PC-9 (cell line): ENCODE measurements at regions not wholly inside any gene's neighbourhood (a gene's known extent, or its start where the extent isn't known, plus 50 kb on each side); places are given as distances from the start of the nearest gene placed in this dataset.

Experiments used
- BruUV-seq: library from RNA; stranded (reverse); fragments of 400-500 nt; replicated peaks from 2 replicates; lab custom pipeline; 2021; lab: Mats Ljungman, UMichigan
- CTCF ChIA-PET: fragments of 300-600 bp; sonication (Branson Sonifier 250); formaldehyde crosslinking; loops from one replicate; lab custom pipeline; 2022; ENCODE audit warnings: antibody characterized with exemption; lab: Charles Lee
- POLR2A ChIA-PET: fragments of 300-600 bp; sonication (Branson Sonifier 250); formaldehyde crosslinking; loops from one replicate; lab custom pipeline; 2022; ENCODE audit warnings: antibody characterized with exemption; ENCODE audit not compliant: unreplicated experiment; lab: Charles Lee
- DNase-seq, 2 experiments: peaks; one replicate each; pipeline versions ENCODE4 v3.0.0 to v3.0.0-alpha.2; 2015 to 2022; ENCODE audit warnings: mixed read lengths in 1 of 2
- H2AFZ ChIP-seq: fragments of 200-600 bp; sonication (generic); 2 replicates; pipeline ENCODE4 v1.8.1; 2017; ENCODE audit warnings: antibody characterized with exemption
- H3F3A ChIP-seq: fragments of 200-600 bp; sonication (generic); 2 replicates; pipeline ENCODE4 v1.8.1; 2017; ENCODE audit warnings: antibody characterized with exemption, mild to moderate bottlenecking, low read depth; ENCODE audit not compliant: insufficient read depth
- H3K27ac ChIP-seq: fragments of 200-600 bp; sonication (generic); 2 replicates; pipeline ENCODE4 v1.6.1; 2016; ENCODE audit warnings: mixed run types
- H3K27me3 ChIP-seq: fragments of 200-600 bp; sonication (generic); 2 replicates; pipeline ENCODE4 v1.6.1; 2016; ENCODE audit warnings: low read depth, mixed run types; ENCODE audit not compliant: insufficient read depth
- H3K36me3 ChIP-seq: fragments of 200-600 bp; sonication (generic); 2 replicates; pipeline ENCODE4 v1.6.1; 2016; ENCODE audit warnings: low read depth, mixed run types
- H3K4me1 ChIP-seq: fragments of 200-600 bp; sonication (generic); replicated peaks from 2 replicates; pipeline ENCODE4 v1.6.1; 2016; ENCODE audit warnings: mixed run types; ENCODE audit not compliant: insufficient read depth
- H3K4me2 ChIP-seq: fragments of 200-600 bp; sonication (generic); 2 replicates; pipeline ENCODE4 v1.6.1; 2017; ENCODE audit warnings: mixed run types
- H3K4me3 ChIP-seq: fragments of 200-600 bp; sonication (generic); 2 replicates; pipeline ENCODE4 v1.6.1; 2016; ENCODE audit warnings: mixed run types
- H3K79me2 ChIP-seq: fragments of 200-600 bp; sonication (generic); 2 replicates; pipeline ENCODE4 v1.6.1; 2017; ENCODE audit warnings: low read depth, mixed run types
- H3K9me2 ChIP-seq: fragments of 200-600 bp; sonication (generic); 2 replicates; pipeline ENCODE4 v1.8.1; 2017; ENCODE audit warnings: mild to moderate bottlenecking; ENCODE audit not compliant: insufficient read depth
- H3K9me3 ChIP-seq: fragments of 200-600 bp; sonication (generic); 2 replicates; pipeline ENCODE4 v1.8.1; 2016; ENCODE audit warnings: low read depth; ENCODE audit not compliant: insufficient read depth
- H4K20me1 ChIP-seq: fragments of 200-600 bp; sonication (generic); 2 replicates; pipeline ENCODE4 v1.8.1; 2017; ENCODE audit not compliant: insufficient read depth
- EZH2 ChIP-seq: fragments of 200-600 bp; sonication (generic); IDR thresholded peaks from 2 replicates; pipeline ENCODE4 v1.8.0; 2017; ENCODE audit warnings: antibody characterized with exemption, low read depth
- intact Hi-C: fragments of 100-400 bp; cut with micrococcal nuclease; formaldehyde crosslinking; loops from one replicate; pipeline ENCODE4 v1.10.0; 2022; ENCODE audit not compliant: unreplicated experiment
- TF ChIP-seq, protein P1 (sequence below): fragments of 200-600 bp; sonication (generic); conservative IDR thresholded peaks from 2 replicates; pipeline ENCODE4 v1.6.1; 2017; ENCODE audit warnings: mixed run types, antibody characterized with exemption, mild to moderate bottlenecking, moderate library complexity

DNA sequence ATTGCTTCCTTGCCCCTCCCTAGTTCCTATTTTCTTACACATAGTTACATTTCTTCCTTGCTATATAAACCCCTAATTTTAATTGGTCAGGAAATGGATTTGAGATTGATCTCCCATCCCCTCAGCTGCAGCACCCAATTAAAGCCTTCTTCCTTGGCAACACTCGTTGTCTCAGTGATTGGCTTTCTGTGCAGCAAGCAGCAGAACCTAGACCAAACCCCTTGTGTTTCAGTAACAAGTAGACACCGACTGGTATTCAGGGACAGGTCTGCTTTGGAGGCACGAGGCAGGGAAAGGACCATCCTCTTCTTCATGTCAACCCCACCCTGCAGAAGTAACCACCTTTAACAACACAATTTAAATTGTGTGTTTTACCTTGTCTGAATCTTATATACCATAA is 152.6 kb downstream of the RPAP3 start:
- DNase-seq, result no peak
- Histone ChIP-seq H3K4me3 (no peak overlapping the region), H3K27me3 (no peaks in the 10 kb centered on the region), H3K9me3 (peaks cover 17% of the 10 kb centered on the region), H2AFZ (no peak overlapping the region), H3K9me2 (0 out of 2 replicates have a peak, but pooled peaks cover 3% of the 10 kb centered on the region), H3K36me3 (no peaks in the 10 kb centered on the region), H3K4me2 (no peak overlapping the region), H3K79me2 (no peaks in the 10 kb centered on the region), H3K4me1 (no peaks in the 10 kb centered on the region), H3F3A (no peaks in the 10 kb centered on the region), H4K20me1 (no peaks in the 10 kb centered on the region), H3K27ac (no peak overlapping the region)
- BruUV-seq, result no TSS peak
- intact Hi-C loops, result no loop called here
- ChIA-PET CTCF (no interaction called here), POLR2A (no interaction called here)
- TF ChIP-seq EZH2, result no peak
- TF ChIP-seq, protein P1, sequence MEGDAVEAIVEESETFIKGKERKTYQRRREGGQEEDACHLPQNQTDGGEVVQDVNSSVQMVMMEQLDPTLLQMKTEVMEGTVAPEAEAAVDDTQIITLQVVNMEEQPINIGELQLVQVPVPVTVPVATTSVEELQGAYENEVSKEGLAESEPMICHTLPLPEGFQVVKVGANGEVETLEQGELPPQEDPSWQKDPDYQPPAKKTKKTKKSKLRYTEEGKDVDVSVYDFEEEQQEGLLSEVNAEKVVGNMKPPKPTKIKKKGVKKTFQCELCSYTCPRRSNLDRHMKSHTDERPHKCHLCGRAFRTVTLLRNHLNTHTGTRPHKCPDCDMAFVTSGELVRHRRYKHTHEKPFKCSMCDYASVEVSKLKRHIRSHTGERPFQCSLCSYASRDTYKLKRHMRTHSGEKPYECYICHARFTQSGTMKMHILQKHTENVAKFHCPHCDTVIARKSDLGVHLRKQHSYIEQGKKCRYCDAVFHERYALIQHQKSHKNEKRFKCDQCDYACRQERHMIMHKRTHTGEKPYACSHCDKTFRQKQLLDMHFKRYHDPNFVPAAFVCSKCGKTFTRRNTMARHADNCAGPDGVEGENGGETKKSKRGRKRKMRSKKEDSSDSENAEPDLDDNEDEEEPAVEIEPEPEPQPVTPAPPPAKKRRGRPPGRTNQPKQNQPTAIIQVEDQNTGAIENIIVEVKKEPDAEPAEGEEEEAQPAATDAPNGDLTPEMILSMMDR, result no peak

DNA sequence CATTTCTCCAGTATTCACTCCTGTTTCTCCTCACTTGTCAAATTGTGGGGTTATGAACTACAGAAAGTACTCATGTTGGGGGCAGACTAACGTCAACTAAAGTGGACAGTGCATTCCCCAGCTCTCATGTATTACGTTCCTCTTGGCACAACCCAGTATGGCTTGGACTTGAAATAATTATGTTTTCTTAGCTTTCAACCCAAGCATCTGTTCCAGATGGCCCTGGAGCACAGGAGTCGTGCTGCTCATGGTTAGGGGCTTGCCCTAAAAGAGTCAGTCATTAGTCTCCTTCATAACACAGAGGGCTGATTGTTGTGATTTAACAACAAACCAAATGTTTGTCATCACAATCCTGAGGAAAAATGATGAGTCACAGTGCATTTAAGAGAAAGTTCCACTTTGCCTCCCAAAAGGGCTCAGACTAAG is 154.4 kb downstream of the RPAP3 start:
- no peak for DNase-seq
- Histone ChIP-seq H2AFZ (no peak overlapping the region), H4K20me1 (no peaks in the 10 kb centered on the region), H3K4me3 (no peak overlapping the region), H3K27me3 (no peaks in the 10 kb centered on the region), H3K27ac (no peak overlapping the region), H3K9me2 (0 out of 2 replicates have a peak, but pooled peaks cover 3% of the 10 kb centered on the region), H3F3A (no peaks in the 10 kb centered on the region), H3K79me2 (no peaks in the 10 kb centered on the region), H3K4me2 (no peak overlapping the region), H3K36me3 (no peaks in the 10 kb centered on the region), H3K4me1 (no peaks in the 10 kb centered on the region), H3K9me3 (peaks cover 16% of the 10 kb centered on the region)
- no TSS peak for BruUV-seq
- POLR2A ChIA-PET, result no interaction called here
- intact Hi-C loops, result no loop called here
- TF ChIP-seq EZH2, result no peak
- TF ChIP-seq, protein P1, result no peak
- CTCF ChIA-PET, result no interaction called here

DNA sequence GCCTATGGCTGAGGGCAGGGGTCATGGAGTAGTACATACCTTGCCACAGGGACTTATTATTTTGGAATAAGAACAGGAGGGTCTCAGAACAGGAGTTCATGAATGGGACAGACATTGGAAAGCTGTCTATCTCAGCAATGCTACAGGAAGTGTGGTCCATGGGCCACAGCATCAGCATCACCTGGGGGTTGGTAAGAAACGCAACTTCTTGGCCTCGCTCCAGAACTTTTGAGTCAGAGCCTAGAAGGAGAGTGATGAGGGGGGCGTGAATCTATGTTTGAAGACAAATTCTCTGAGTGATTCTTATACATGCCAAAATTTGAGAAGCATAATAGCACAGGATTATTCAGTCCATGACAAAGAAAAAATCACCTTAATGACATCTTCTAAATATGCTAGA is 156.6 kb downstream of the RPAP3 start:
- intact Hi-C loops, result no loop called here
- BruUV-seq, result no TSS peak
- H3K79me2 ChIP-seq, result no peaks in the 10 kb centered on the region
- H3K27me3 ChIP-seq, result no peaks in the 10 kb centered on the region
- no peaks in the 10 kb centered on the region for H4K20me1 ChIP-seq
- CTCF ChIA-PET, result no interaction called here
- H3K4me1 ChIP-seq, result no peaks in the 10 kb centered on the region
- H3K27ac ChIP-seq, result no peak overlapping the region
- no peak overlapping the region for H3K4me3 ChIP-seq
- H3K9me3 ChIP-seq, result peaks cover 12% of the 10 kb centered on the region
- no peak overlapping the region for H3K4me2 ChIP-seq
- TF ChIP-seq, protein P1, result no peak
- no peak for TF ChIP-seq EZH2
- POLR2A ChIA-PET, result no interaction called here
- no peak overlapping the region for H2AFZ ChIP-seq
- H3F3A ChIP-seq, result no peaks in the 10 kb centered on the region
- H3K36me3 ChIP-seq, result no peaks in the 10 kb centered on the region
- DNase-seq, result no peak
- H3K9me2 ChIP-seq, result 0 out of 2 replicates have a peak, but pooled peaks cover 3% of the 10 kb centered on the region
